ENCODE measurements at regions not wholly inside any gene's neighbourhood (a gene's known extent, or its start where the extent isn't known, plus 50 kb on each side); places are given as distances from the start of the nearest gene placed in this dataset.

- DNase-seq (ENCODE audit: low read depth), result no peak
Measured at GRCh38 chr6:101296169-101296960, 97.1 kb upstream of the GRIK2 start.

GRCh38 chr6:101302593-101302992 lies 90.9 kb upstream of the GRIK2 start:
- DNase-seq (ENCODE audit: low read depth), result no peak

GRCh38 chr6:101303495-101303894 lies 90.0 kb upstream of the GRIK2 start:
- no peak for DNase-seq (ENCODE audit: low read depth)

- no peak for DNase-seq (ENCODE audit: low read depth)
Measured at GRCh38 chr6:101312652-101313051, 80.9 kb upstream of the GRIK2 start.

GRCh38 chr6:101322921-101323320 lies 70.6 kb upstream of the GRIK2 start:
- no peak for DNase-seq (ENCODE audit: low read depth)

GRCh38 chr6:101326411-101326810 lies 67.1 kb upstream of the GRIK2 start:
- DNase-seq (ENCODE audit: low read depth), result no peak

- DNase-seq (ENCODE audit: low read depth), result no peak
Measured at GRCh38 chr6:101341926-101342325, 51.6 kb upstream of the GRIK2 start.

Data from non-pigmented ciliary epithelial cell (primary cell).